ENCODE measurements at regions not wholly inside any gene's neighbourhood (a gene's known extent, or its start where the extent isn't known, plus 50 kb on each side); places are given as distances from the start of the nearest gene placed in this dataset.

DNA sequence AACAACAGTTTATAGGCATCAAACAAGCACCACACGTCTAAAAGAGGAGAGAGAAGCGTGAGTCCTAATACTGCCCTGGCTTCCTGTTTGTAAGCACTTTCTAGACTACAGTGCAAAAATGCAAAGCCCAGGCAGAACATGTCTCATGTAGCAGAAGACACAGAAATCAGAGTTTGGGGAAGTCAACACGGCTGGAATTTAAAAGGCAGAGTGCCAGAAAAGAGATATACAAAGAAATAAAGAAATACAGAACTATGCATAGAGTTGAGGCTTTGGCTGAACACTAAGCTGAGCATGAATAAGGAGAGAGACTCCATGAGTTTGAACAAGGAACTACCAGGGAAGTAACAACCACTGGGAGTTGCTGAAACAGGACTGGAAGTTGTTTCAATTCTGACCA, 566.6 kb upstream of the NR5A2 start:
- no peak overlapping the region for H3K27ac ChIP-seq (ENCODE audit: low read length)
- BruUV-seq (replicated peaks), result no TSS peak
- ChIA-PET POLR2A (interaction anchor here (0.6 kb wide), 1 partner anchor 14 kb away, joined by 4 read pairs; no protein-coding TSS in a partner anchor), CTCF (no interaction called here)
- in situ Hi-C loops (cut with HindIII; ENCODE audit: low pct_unique_long_range_greater_than_20kb, low sequenced_read_pairs) (no loop called here), intact Hi-C loops (cut with micrococcal nuclease; ENCODE audit: unreplicated experiment) (no loop called here)
- H3K4me3 ChIP-seq (ENCODE audit: low read depth in 2 of 2, low read length in 2 of 2), result no peak overlapping the region
- no peaks in the 10 kb centered on the region for H3K27me3 ChIP-seq (ENCODE audit: control insufficient read depth, insufficient read depth, low read length)
- DNase-seq (ENCODE audit: low read depth, low spot score) (no peak), ATAC-seq (no peak)
- no peaks in the 10 kb centered on the region for H3K9me3 ChIP-seq (ENCODE audit: control insufficient read depth, insufficient read depth, low read depth, low read length)
- H3K4me1 ChIP-seq (ENCODE audit: control insufficient read depth, insufficient read depth, low read length), result no peaks in the 10 kb centered on the region
- no peak for TF ChIP-seq SIN3A (IDR thresholded peaks at IDR 0.05; ENCODE audit: borderline replicate concordance, insufficient read depth, low read depth, low read length)
- TF ChIP-seq TCF7L2 (IDR thresholded peaks at IDR 0.05; ENCODE audit: low read depth, low read length), result no peak
- TF ChIP-seq, protein P1, sequence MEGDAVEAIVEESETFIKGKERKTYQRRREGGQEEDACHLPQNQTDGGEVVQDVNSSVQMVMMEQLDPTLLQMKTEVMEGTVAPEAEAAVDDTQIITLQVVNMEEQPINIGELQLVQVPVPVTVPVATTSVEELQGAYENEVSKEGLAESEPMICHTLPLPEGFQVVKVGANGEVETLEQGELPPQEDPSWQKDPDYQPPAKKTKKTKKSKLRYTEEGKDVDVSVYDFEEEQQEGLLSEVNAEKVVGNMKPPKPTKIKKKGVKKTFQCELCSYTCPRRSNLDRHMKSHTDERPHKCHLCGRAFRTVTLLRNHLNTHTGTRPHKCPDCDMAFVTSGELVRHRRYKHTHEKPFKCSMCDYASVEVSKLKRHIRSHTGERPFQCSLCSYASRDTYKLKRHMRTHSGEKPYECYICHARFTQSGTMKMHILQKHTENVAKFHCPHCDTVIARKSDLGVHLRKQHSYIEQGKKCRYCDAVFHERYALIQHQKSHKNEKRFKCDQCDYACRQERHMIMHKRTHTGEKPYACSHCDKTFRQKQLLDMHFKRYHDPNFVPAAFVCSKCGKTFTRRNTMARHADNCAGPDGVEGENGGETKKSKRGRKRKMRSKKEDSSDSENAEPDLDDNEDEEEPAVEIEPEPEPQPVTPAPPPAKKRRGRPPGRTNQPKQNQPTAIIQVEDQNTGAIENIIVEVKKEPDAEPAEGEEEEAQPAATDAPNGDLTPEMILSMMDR (IDR thresholded peaks at IDR 0.05), result no peak
- TF ChIP-seq POLR2AphosphoS5 (IDR thresholded peaks at IDR 0.05; ENCODE audit: low read depth, low read length), result no peak
- H3K36me3 ChIP-seq (ENCODE audit: control insufficient read depth, insufficient read depth, low read length), result no peaks in the 10 kb centered on the region

DNA sequence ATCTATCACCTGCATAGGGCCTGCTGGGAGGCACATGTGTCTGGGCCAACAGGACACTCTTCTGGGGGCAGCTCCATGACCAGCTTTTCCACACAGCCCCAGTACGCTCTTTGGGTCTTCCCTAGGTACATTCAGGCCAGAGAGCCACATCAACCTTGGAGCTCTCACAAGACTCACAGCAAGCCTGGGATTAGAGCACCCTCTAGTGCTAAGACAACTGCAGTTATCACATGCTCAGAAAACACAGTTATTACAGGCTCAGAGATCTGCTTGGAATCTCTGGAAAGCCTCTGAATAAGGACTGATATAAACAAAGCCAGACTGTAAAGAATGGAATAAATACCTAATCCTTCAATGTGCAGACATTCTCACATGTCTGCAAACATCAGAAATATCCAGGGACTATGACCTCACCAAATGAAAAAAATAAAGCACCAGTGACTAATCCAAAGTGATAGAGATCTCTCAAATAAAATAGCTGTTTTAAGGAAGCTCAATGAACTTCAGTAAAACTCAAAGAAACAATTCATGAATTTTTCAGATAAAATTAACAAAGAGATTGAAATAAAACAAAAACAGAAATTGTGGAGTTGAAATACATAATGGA, 563.9 kb upstream of the NR5A2 start:
- H3K27ac ChIP-seq (ENCODE audit: low read length), result no peak overlapping the region
- H3K27me3 ChIP-seq (ENCODE audit: control insufficient read depth, insufficient read depth, low read length), result no peaks in the 10 kb centered on the region
- in situ Hi-C loops (cut with HindIII; ENCODE audit: low pct_unique_long_range_greater_than_20kb, low sequenced_read_pairs), result no loop called here
- intact Hi-C loops (cut with micrococcal nuclease; ENCODE audit: unreplicated experiment), result no loop called here
- H3K4me1 ChIP-seq (ENCODE audit: control insufficient read depth, insufficient read depth, low read length), result no peaks in the 10 kb centered on the region
- no peaks in the 10 kb centered on the region for H3K9me3 ChIP-seq (ENCODE audit: control insufficient read depth, insufficient read depth, low read depth, low read length)
- H3K4me3 ChIP-seq (ENCODE audit: low read depth in 2 of 2, low read length in 2 of 2), result no peak overlapping the region
- POLR2A ChIA-PET, result no interaction called here
- H3K36me3 ChIP-seq (ENCODE audit: control insufficient read depth, insufficient read depth, low read length), result no peaks in the 10 kb centered on the region
- CTCF ChIA-PET, result no interaction called here
- ATAC-seq (no peak), DNase-seq (ENCODE audit: low read depth, low spot score) (no peak)
- BruUV-seq (replicated peaks), result no TSS peak
- no peak for TF ChIP-seq SIN3A (IDR thresholded peaks at IDR 0.05; ENCODE audit: borderline replicate concordance, insufficient read depth, low read depth, low read length)
- TF ChIP-seq, protein P1 (IDR thresholded peaks at IDR 0.05), result peak; percentile 36

GRCh38 chr1:199466961-199467360, 560.5 kb upstream of the NR5A2 start:
- Histone ChIP-seq H3K9me3 (ENCODE audit: control insufficient read depth, insufficient read depth, low read depth, low read length) (no peaks in the 10 kb centered on the region), H3K36me3 (ENCODE audit: control insufficient read depth, insufficient read depth, low read length) (no peaks in the 10 kb centered on the region), H3K4me3 (ENCODE audit: low read depth in 2 of 2, low read length in 2 of 2) (no peak overlapping the region), H3K27me3 (ENCODE audit: control insufficient read depth, insufficient read depth, low read length) (no peaks in the 10 kb centered on the region), H3K27ac (ENCODE audit: low read length) (no peak overlapping the region), H3K4me1 (ENCODE audit: control insufficient read depth, insufficient read depth, low read length) (no peaks in the 10 kb centered on the region)
- no peak for TF ChIP-seq TCF7L2 (IDR thresholded peaks at IDR 0.05; ENCODE audit: low read depth, low read length)
- TF ChIP-seq SIN3A (IDR thresholded peaks at IDR 0.05; ENCODE audit: borderline replicate concordance, insufficient read depth, low read depth, low read length), result no peak
- TF ChIP-seq POLR2AphosphoS5 (IDR thresholded peaks at IDR 0.05; ENCODE audit: low read depth, low read length), result no peak
- TF ChIP-seq, protein P1 (IDR thresholded peaks at IDR 0.05), result no peak
- TF ChIP-seq, protein P2, sequence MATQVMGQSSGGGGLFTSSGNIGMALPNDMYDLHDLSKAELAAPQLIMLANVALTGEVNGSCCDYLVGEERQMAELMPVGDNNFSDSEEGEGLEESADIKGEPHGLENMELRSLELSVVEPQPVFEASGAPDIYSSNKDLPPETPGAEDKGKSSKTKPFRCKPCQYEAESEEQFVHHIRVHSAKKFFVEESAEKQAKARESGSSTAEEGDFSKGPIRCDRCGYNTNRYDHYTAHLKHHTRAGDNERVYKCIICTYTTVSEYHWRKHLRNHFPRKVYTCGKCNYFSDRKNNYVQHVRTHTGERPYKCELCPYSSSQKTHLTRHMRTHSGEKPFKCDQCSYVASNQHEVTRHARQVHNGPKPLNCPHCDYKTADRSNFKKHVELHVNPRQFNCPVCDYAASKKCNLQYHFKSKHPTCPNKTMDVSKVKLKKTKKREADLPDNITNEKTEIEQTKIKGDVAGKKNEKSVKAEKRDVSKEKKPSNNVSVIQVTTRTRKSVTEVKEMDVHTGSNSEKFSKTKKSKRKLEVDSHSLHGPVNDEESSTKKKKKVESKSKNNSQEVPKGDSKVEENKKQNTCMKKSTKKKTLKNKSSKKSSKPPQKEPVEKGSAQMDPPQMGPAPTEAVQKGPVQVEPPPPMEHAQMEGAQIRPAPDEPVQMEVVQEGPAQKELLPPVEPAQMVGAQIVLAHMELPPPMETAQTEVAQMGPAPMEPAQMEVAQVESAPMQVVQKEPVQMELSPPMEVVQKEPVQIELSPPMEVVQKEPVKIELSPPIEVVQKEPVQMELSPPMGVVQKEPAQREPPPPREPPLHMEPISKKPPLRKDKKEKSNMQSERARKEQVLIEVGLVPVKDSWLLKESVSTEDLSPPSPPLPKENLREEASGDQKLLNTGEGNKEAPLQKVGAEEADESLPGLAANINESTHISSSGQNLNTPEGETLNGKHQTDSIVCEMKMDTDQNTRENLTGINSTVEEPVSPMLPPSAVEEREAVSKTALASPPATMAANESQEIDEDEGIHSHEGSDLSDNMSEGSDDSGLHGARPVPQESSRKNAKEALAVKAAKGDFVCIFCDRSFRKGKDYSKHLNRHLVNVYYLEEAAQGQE (IDR thresholded peaks at IDR 0.05; ENCODE audit: insufficient read depth in 1 of 2, low read depth in 2 of 2, low read length in 1 of 2), result no peak
- intact Hi-C loops (cut with micrococcal nuclease; ENCODE audit: unreplicated experiment), result no loop called here
- BruUV-seq (replicated peaks), result no TSS peak
- DNase-seq (ENCODE audit: low read depth, low spot score), result no peak
- ChIA-PET CTCF (no interaction called here), POLR2A (no interaction called here)
- no peak for ATAC-seq
- in situ Hi-C loops (cut with HindIII; ENCODE audit: low pct_unique_long_range_greater_than_20kb, low sequenced_read_pairs), result no loop called here
